Muscle of leg (tissue), 3 donors: ENCODE measurements at regions not wholly inside any gene's neighbourhood (a gene's known extent, or its start where the extent isn't known, plus 50 kb on each side); places are given as distances from the start of the nearest gene placed in this dataset.
"Not testable (repeated sequence)": the region's sequence is repeated elsewhere in the genome, so short reads cannot be mapped to it uniquely, and the experiment has no call there.

Source experiments
- DNase-seq: peaks from one replicate; pipeline ENCODE4 v3.0.0; 2013
- H3K27ac ChIP-seq: one replicate; pipeline ENCODE4 v1.5.1; 2013; ENCODE audit warnings: mild to moderate bottlenecking, low read length, control low read depth
- H3K27me3 ChIP-seq: one replicate; pipeline ENCODE4 v1.6.1; 2013; ENCODE audit warnings: low read length; ENCODE audit not compliant: control insufficient read depth, insufficient read depth
- H3K36me3 ChIP-seq: one replicate; pipeline ENCODE4 v1.6.1; 2013; ENCODE audit warnings: low read length; ENCODE audit not compliant: control insufficient read depth, insufficient read depth
- H3K4me1 ChIP-seq: one replicate; pipeline ENCODE4 v1.6.1; 2013; ENCODE audit warnings: low read length; ENCODE audit not compliant: control insufficient read depth, insufficient read depth
- H3K4me3 ChIP-seq: one replicate; pipeline ENCODE4 v1.5.1; 2013; ENCODE audit warnings: low read length, control low read depth
- H3K9me3 ChIP-seq: replicated peaks from 2 replicates; pipeline ENCODE4 v1.6.1; 2013; ENCODE audit warnings: low read depth, low read length; ENCODE audit not compliant: control insufficient read depth
- WGBS: methylation state at CpG from one replicate; pipeline ENCODE4 v1.1.5; 2013; ENCODE audit warnings: missing lambda C conversion rate; ENCODE audit not compliant: insufficient coverage; 5-methylcytosine and 5-hydroxymethylcytosine counted together

DNA sequence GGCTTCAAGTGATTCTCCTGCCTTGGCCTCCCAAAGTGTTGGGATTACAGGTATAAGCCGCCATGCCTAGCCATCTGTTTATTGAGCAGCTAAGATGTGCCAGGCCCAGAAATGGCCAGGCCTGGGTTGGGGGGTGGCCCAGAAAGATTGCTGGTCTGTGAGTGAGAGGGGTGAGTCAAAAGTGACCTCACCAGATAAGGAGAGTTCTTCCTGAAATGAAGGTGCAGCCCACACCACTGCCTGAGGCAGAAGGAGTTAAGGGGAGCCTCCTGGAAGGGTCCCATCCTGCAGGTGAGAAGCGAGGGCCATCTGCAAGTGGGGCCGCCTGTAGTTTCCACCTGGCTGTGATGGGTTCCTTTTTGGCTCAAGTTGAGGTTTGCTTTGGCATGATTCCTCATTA lies 96.9 kb upstream of the KLF4 start:
- H3K36me3 ChIP-seq, result no peaks in the 10 kb centered on the region
- peaks cover 3% of the 10 kb centered on the region for H3K4me1 ChIP-seq
- H3K9me3 ChIP-seq, result no peaks in the 10 kb centered on the region
- no peak overlapping the region for H3K4me3 ChIP-seq
- no peaks in the 10 kb centered on the region for H3K27me3 ChIP-seq
- DNase-seq, result no peak
- 83% methylated on average over 2 of the region's 3 CpGs for WGBS
- H3K27ac ChIP-seq, result no peak overlapping the region

- Histone ChIP-seq H3K27ac (no peak overlapping the region), H3K36me3 (no peaks in the 10 kb centered on the region), H3K27me3 (no peaks in the 10 kb centered on the region), H3K4me1 (peaks cover 3% of the 10 kb centered on the region), H3K4me3 (no peak overlapping the region), H3K9me3 (no peaks in the 10 kb centered on the region)
- no peak for DNase-seq
- WGBS, result 89% methylated on average over 1 of the region's 3 CpGs
Observed at GRCh38 chr9:107585465-107585864, 95.9 kb upstream of the KLF4 start.

GRCh38 chr9:107584944-107585343 lies 95.4 kb upstream of the KLF4 start:
- WGBS, result no CpG with 5 or more reads among the region's 1 CpG
- no peaks in the 10 kb centered on the region for H3K36me3 ChIP-seq

GRCh38 chr9:107584186-107584585 lies 94.6 kb upstream of the KLF4 start:
- Histone ChIP-seq H3K27me3 (no peaks in the 10 kb centered on the region), H3K4me3 (no peak overlapping the region), H3K9me3 (no peaks in the 10 kb centered on the region), H3K4me1 (peaks cover 2% of the 10 kb centered on the region), H3K36me3 (no peaks in the 10 kb centered on the region), H3K27ac (no peak overlapping the region)
- 64% methylated on average over 3 of the region's 5 CpGs for WGBS
- no peak for DNase-seq

More at GRCh38 chr9:107584944-107585343, 95.4 kb upstream of the KLF4 start:
- H3K4me3 ChIP-seq, result no peak overlapping the region
- H3K4me1 ChIP-seq, result peaks cover 3% of the 10 kb centered on the region
- no peaks in the 10 kb centered on the region for H3K27me3 ChIP-seq
- H3K27ac ChIP-seq, result no peak overlapping the region
- DNase-seq, result no peak
- H3K9me3 ChIP-seq, result no peaks in the 10 kb centered on the region

GRCh38 chr9:107577140-107577776 lies 87.7 kb upstream of the KLF4 start:
- H3K27me3 ChIP-seq, result no peaks in the 10 kb centered on the region
- 83% methylated on average over 1 of the region's 5 CpGs for WGBS

DNA sequence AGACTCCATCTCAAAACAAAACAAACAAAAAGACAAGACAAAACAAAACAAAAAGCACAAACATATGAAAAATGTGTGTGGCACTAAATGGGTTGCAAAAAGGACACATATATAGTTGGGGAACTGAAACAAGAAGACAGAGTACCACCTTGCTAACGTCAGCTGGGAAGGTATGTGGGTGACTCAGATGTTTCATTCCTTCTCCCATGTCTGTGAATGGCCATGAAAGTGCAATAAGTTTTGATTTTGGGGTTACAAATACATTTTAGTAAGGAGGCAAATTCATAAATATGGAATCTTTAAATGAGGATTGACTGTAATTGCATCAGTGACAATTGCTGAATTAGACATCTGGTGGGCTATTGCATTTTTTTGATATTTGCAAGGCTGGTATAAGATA lies 81.6 kb upstream of the KLF4 start:
- WGBS, result 63% methylated on average over 1 of the region's 1 CpG
- peaks cover 7% of the 10 kb centered on the region for H3K4me1 ChIP-seq
- H3K27ac ChIP-seq, result no peak overlapping the region
- no peaks in the 10 kb centered on the region for H3K9me3 ChIP-seq
- DNase-seq, result no peak
- H3K4me3 ChIP-seq, result no peak overlapping the region
- no peaks in the 10 kb centered on the region for H3K36me3 ChIP-seq
- no peaks in the 10 kb centered on the region for H3K27me3 ChIP-seq

More at GRCh38 chr9:107577140-107577776, 87.7 kb upstream of the KLF4 start:
- Histone ChIP-seq H3K9me3 (no peaks in the 10 kb centered on the region), H3K4me1 (peaks cover 3% of the 10 kb centered on the region), H3K4me3 (no peak overlapping the region), H3K36me3 (no peaks in the 10 kb centered on the region), H3K27ac (no peak overlapping the region)
- peak; percentile 36 for DNase-seq

DNA sequence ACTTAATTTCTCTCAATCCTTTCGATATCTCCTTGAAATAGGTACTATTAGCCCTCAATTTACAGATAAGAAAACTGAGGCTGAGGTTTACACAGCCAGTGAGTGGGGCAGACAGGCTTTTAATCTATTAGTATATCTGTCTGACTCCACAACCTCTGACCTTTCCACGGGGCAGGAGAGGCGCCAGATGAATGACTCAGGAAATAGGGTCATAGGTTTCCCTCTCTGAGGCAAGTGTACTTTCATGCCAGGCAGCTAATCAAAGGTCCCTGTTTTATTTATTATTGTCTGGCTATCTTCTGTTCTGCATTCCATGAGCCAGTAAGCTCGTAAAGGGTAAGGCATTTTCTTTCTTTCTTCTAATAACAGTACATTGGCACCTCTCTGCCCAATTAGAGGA lies 79.6 kb upstream of the KLF4 start:
- Histone ChIP-seq H3K27me3 (no peaks in the 10 kb centered on the region), H3K4me3 (no peak overlapping the region), H3K4me1 (peaks cover 7% of the 10 kb centered on the region), H3K36me3 (no peaks in the 10 kb centered on the region), H3K9me3 (no peaks in the 10 kb centered on the region), H3K27ac (no peak overlapping the region)
- WGBS, result no CpG with 5 or more reads among the region's 4 CpGs
- no peak for DNase-seq

DNA sequence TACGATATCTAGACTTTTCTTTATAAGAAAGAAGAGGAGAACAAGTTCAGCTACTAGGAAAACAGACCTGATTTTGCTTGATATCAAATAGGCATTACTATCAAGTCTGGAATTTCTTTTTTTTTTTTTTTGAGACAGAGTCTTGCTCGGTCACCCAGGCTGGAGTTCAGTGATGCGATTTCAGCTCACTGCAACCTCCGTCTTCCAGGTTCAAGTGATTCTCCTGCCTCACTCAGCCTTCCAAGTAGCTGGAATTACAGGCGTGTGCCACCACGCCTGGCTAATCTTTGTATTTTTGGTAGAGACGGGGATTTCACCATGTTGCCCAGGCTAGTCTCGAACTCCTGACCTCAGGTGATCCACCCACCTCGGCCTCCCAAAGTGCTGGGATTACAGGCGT lies 78.8 kb upstream of the KLF4 start:
- not testable (repeated sequence) for H3K36me3 ChIP-seq, H3K4me1 ChIP-seq, H3K9me3 ChIP-seq, H3K27me3 ChIP-seq, H3K27ac ChIP-seq, H3K4me3 ChIP-seq, DNase-seq
- WGBS, result 88% methylated on average over 3 of the region's 10 CpGs

DNA sequence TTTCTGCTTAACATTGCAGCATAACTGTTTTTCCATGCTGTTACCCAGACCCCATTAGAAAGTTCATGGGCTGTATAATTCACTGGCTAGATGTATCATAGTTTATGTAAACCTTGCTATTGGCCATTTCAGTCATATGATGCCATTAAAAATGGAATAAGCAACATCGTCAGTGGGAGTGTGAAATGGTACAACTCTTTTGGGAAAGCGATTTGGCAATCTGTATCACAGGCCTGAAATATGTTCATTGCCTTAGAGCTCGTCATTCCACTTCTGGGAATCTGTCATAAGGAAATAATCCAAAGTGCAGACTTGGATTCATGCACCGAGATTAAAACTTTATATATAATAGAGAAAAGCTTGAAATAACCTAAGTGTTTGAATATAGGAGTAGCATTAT lies 77.9 kb upstream of the KLF4 start:
- Histone ChIP-seq H3K9me3 (no peaks in the 10 kb centered on the region), H3K4me1 (peaks cover 7% of the 10 kb centered on the region), H3K27ac (no peak overlapping the region), H3K4me3 (no peak overlapping the region), H3K36me3 (no peaks in the 10 kb centered on the region), H3K27me3 (no peaks in the 10 kb centered on the region)
- WGBS, result 69% methylated on average over 2 of the region's 4 CpGs
- peak; percentile 61 for DNase-seq

DNA sequence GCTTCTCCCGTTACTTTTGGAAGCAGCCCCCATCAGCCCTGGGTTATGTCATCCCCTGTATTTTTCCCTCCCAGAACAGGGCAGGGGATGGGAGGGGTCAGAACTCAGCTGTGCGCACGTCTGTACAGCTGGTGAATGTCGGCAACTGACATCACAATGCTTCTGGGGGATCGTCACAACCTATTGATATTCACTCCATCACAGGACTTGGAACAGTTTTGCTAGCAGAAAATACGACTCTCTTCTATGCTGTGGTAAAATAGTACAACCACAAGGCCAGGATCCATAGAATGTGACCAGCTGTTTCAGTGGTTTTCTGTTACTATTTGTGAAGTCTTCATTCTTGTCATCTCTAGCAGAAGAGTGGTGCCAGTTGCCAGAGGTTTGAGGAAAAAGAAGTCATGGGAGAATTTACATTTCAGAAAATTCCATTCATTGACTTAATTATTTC lies 77.1 kb upstream of the KLF4 start:
- no CpG with 5 or more reads among the region's 6 CpGs for WGBS
- Histone ChIP-seq H3K4me3 (no peak overlapping the region), H3K36me3 (no peaks in the 10 kb centered on the region), H3K9me3 (no peaks in the 10 kb centered on the region), H3K27me3 (no peaks in the 10 kb centered on the region), H3K27ac (peak overlapping the region; percentile 78), H3K4me1 (peaks cover 7% of the 10 kb centered on the region)
- peak; percentile 85 for DNase-seq

GRCh38 chr9:107562798-107563197 lies 73.2 kb upstream of the KLF4 start:
- DNase-seq, result no peak
- Histone ChIP-seq H3K9me3 (no peaks in the 10 kb centered on the region), H3K27ac (no peak overlapping the region), H3K27me3 (no peaks in the 10 kb centered on the region), H3K4me3 (no peak overlapping the region), H3K4me1 (peaks cover 7% of the 10 kb centered on the region), H3K36me3 (no peaks in the 10 kb centered on the region)
- WGBS, result no CpG with 5 or more reads among the region's 4 CpGs
